Left ventricle myocardium superior (tissue), 1 donor: ENCODE measurements at regions not wholly inside any gene's neighbourhood (a gene's known extent, or its start where the extent isn't known, plus 50 kb on each side); places are given as distances from the start of the nearest gene placed in this dataset.

Source experiments
- ATAC-seq: fragments of 200-7000 bp; cut with Tn5 transposase; one replicate; pipeline ENCODE4 v1.9.1; 2020; ENCODE audit warnings: mild to moderate bottlenecking, moderate library complexity
- DNase-seq: peaks from one replicate; pipeline ENCODE4 v3.0.0-alpha.2; 2020
- intact Hi-C: fragments of 100-400 bp; cut with micrococcal nuclease; formaldehyde crosslinking; loops from one replicate; pipeline ENCODE4 v1.11.0; 2022
- donor health status: DM: no; HTN: yes; CAD: no; lungs with severe emphysema.

GRCh38 chr15:38614621-38615020, 50.0 kb upstream of the RASGRP1 start:
- no peak for ATAC-seq
- intact Hi-C loops: no loop called here
- DNase-seq: no peak

GRCh38 chr15:38617831-38618230, 53.2 kb upstream of the RASGRP1 start:
- intact Hi-C loops: no loop called here
- DNase-seq: no peak
- ATAC-seq: no peak

- DNase-seq (no peak), ATAC-seq (peak; percentile 70)
- intact Hi-C loops: no loop called here
Measured at GRCh38 chr15:38618242-38618955, 53.8 kb upstream of the RASGRP1 start.

- intact Hi-C loops: no loop called here
- DNase-seq (no peak), ATAC-seq (peak; percentile 73)
Measured at GRCh38 chr15:38620098-38620497, 55.5 kb upstream of the RASGRP1 start.

GRCh38 chr15:38620851-38621594, 56.4 kb upstream of the RASGRP1 start:
- intact Hi-C loops: no loop called here
- DNase-seq: no peak
- ATAC-seq: no peak

- intact Hi-C loops: no loop called here
- no peak for DNase-seq
- ATAC-seq: no peak
Measured at GRCh38 chr15:38622304-38622703, 57.7 kb upstream of the RASGRP1 start.

GRCh38 chr15:38622908-38623307, 58.3 kb upstream of the RASGRP1 start:
- no peak for ATAC-seq
- DNase-seq: no peak
- intact Hi-C loops: no loop called here

GRCh38 chr15:38623744-38624143, 59.1 kb upstream of the RASGRP1 start:
- DNase-seq: peak; percentile 32
- intact Hi-C loops: no loop called here
- peak; percentile 69 for ATAC-seq

GRCh38 chr15:38624244-38625205, 59.9 kb upstream of the RASGRP1 start:
- ATAC-seq (peak; percentile 66), DNase-seq (no peak)
- intact Hi-C loops: no loop called here

GRCh38 chr15:38625886-38626285, 61.3 kb upstream of the RASGRP1 start:
- DNase-seq (no peak), ATAC-seq (no peak)
- intact Hi-C loops: no loop called here

GRCh38 chr15:38626443-38627050, 61.9 kb upstream of the RASGRP1 start:
- DNase-seq (no peak), ATAC-seq (peak; percentile 46)
- intact Hi-C loops: no loop called here

- intact Hi-C loops: no loop called here
- ATAC-seq (peak; percentile 78), DNase-seq (no peak)
Measured at GRCh38 chr15:38627689-38628277, 63.2 kb upstream of the RASGRP1 start.

- intact Hi-C loops: no loop called here
- ATAC-seq: no peak
- DNase-seq: no peak
Measured at GRCh38 chr15:38631119-38632075, 66.8 kb upstream of the RASGRP1 start.

GRCh38 chr15:38635170-38635569, 70.6 kb upstream of the RASGRP1 start:
- intact Hi-C loops: no loop called here
- no peak for ATAC-seq
- DNase-seq: no peak

GRCh38 chr15:38636597-38636996, 72.0 kb upstream of the RASGRP1 start:
- ATAC-seq (no peak), DNase-seq (peak; percentile 43)
- intact Hi-C loops: no loop called here

GRCh38 chr15:38638126-38638525, 73.5 kb upstream of the RASGRP1 start:
- DNase-seq (no peak), ATAC-seq (no peak)
- intact Hi-C loops: no loop called here

GRCh38 chr15:38638811-38639210, 74.2 kb upstream of the RASGRP1 start:
- ATAC-seq (no peak), DNase-seq (no peak)
- intact Hi-C loops: no loop called here

- intact Hi-C loops: no loop called here
- ATAC-seq: no peak
Measured at GRCh38 chr15:38642689-38643270, 78.2 kb upstream of the RASGRP1 start.

More at GRCh38 chr15:38642689-38643270, 78.2 kb upstream of the RASGRP1 start:
- no peak for DNase-seq
